ENCODE measurements at regions not wholly inside any gene's neighbourhood (a gene's known extent, or its start where the extent isn't known, plus 50 kb on each side); places are given as distances from the start of the nearest gene placed in this dataset.

GRCh38 chr4:79848329-79848728 is 224.7 kb downstream of the ANTXR2 start:
- ATAC-seq (no peak), DNase-seq (ENCODE audit: low read depth, low spot score) (no peak), FAIRE-seq (no peak)
- in situ Hi-C loops (cut with MboI) (no loop called here), intact Hi-C loops (cut with micrococcal nuclease; ENCODE audit: unreplicated experiment) (no loop called here)
- Histone ChIP-seq H3K4me2 (ENCODE audit: control insufficient read depth, insufficient read depth) (no peak overlapping the region), H3K27ac (ENCODE audit: control insufficient read depth, insufficient read depth) (no peak overlapping the region), H3K27me3 (replicated peaks in 1 of 2; ENCODE audit: control insufficient read depth in 2 of 2, insufficient read depth in 2 of 2, low read length in 1 of 2) (no peaks in the 10 kb centered on the region), H3K4me3 (no peak overlapping the region), H3K4me1 (ENCODE audit: control insufficient read depth, insufficient read depth, low read length) (no peaks in the 10 kb centered on the region), H3K9me3 (replicated peaks; ENCODE audit: control insufficient read depth, insufficient read depth, low read length) (no peaks in the 10 kb centered on the region), H4K20me1 (ENCODE audit: control insufficient read depth, insufficient read depth) (no peaks in the 10 kb centered on the region), H2AFZ (ENCODE audit: control insufficient read depth, low read depth, low read length) (no peak overlapping the region), H3K9ac (ENCODE audit: control insufficient read depth, insufficient read depth, low read length) (no peak overlapping the region), H3K36me3 (ENCODE audit: control insufficient read depth in 2 of 2, insufficient read depth in 2 of 2, low read length in 1 of 2) (no peaks in the 10 kb centered on the region), H3K79me2 (ENCODE audit: control insufficient read depth, insufficient read depth, low read length) (no peaks in the 10 kb centered on the region)
- ChIA-PET SMC1A (ENCODE audit: uncharacterized antibody, unreplicated experiment) (no interaction called here), POLR2A (no interaction called here), CTCF (no interaction called here), RAD21 (ENCODE audit: unreplicated experiment) (no interaction called here)
- no peak for TF ChIP-seq ATF3 (IDR thresholded peaks at IDR 0.05; ENCODE audit: borderline replicate concordance, extremely low read depth, low read depth, low read length)
- no peak for TF ChIP-seq NKRF (conservative IDR thresholded peaks at IDR 0.05)
- TF ChIP-seq EED (IDR thresholded peaks at IDR 0.05; ENCODE audit: low read depth): no peak
- no peak for TF ChIP-seq NFXL1 (IDR thresholded peaks at IDR 0.05; ENCODE audit: borderline replicate concordance)
- no peak for TF ChIP-seq TCF12 (IDR thresholded peaks at IDR 0.05; ENCODE audit: low read depth, low read length)
- no TSS peak for BruUV-seq (replicated peaks)
- WGBS (ENCODE audit: insufficient coverage, insufficient replicate concordance, low lambda C conversion rate, missing lambda C conversion rate): 38% methylated on average over 1 of the region's 1 CpG

GRCh38 chr4:79847411-79847810 is 225.6 kb downstream of the ANTXR2 start:
- Histone ChIP-seq H3K36me3 (ENCODE audit: control insufficient read depth in 2 of 2, insufficient read depth in 2 of 2, low read length in 1 of 2) (no peaks in the 10 kb centered on the region), H3K9me3 (replicated peaks; ENCODE audit: control insufficient read depth, insufficient read depth, low read length) (no peaks in the 10 kb centered on the region), H3K27ac (ENCODE audit: control insufficient read depth, insufficient read depth) (no peak overlapping the region), H3K27me3 (replicated peaks in 1 of 2; ENCODE audit: control insufficient read depth in 2 of 2, insufficient read depth in 2 of 2, low read length in 1 of 2) (no peaks in the 10 kb centered on the region), H2AFZ (ENCODE audit: control insufficient read depth, low read depth, low read length) (no peak overlapping the region), H3K9ac (ENCODE audit: control insufficient read depth, insufficient read depth, low read length) (no peak overlapping the region), H3K4me3 (no peak overlapping the region), H3K4me2 (ENCODE audit: control insufficient read depth, insufficient read depth) (no peak overlapping the region), H3K79me2 (ENCODE audit: control insufficient read depth, insufficient read depth, low read length) (no peaks in the 10 kb centered on the region), H4K20me1 (ENCODE audit: control insufficient read depth, insufficient read depth) (no peaks in the 10 kb centered on the region), H3K4me1 (ENCODE audit: control insufficient read depth, insufficient read depth, low read length) (no peaks in the 10 kb centered on the region)
- in situ Hi-C loops (cut with MboI) (no loop called here), intact Hi-C loops (cut with micrococcal nuclease; ENCODE audit: unreplicated experiment) (no loop called here)
- CTCF ChIA-PET: no interaction called here
- BruUV-seq (replicated peaks): no TSS peak
- RAD21 ChIA-PET (ENCODE audit: unreplicated experiment): no interaction called here
- DNase-seq (ENCODE audit: low read depth, low spot score) (no peak), ATAC-seq (no peak), FAIRE-seq (no peak)
- SMC1A ChIA-PET (ENCODE audit: uncharacterized antibody, unreplicated experiment): no interaction called here
- WGBS (ENCODE audit: insufficient coverage, insufficient replicate concordance, low lambda C conversion rate, missing lambda C conversion rate): 56% methylated on average over 2 of the region's 2 CpGs
- POLR2A ChIA-PET: no interaction called here
- TF ChIP-seq CREM (IDR thresholded peaks at IDR 0.05; ENCODE audit: low read depth) (no peak), HSF1 (IDR thresholded peaks at IDR 0.05; ENCODE audit: low read depth, low read length) (no peak), ZNF274 (IDR thresholded peaks at IDR 0.05; ENCODE audit: insufficient read depth, insufficient read length) (no peak), SP1 (IDR thresholded peaks at IDR 0.05; ENCODE audit: low read depth, low read length) (no peak), USF2 (IDR thresholded peaks at IDR 0.05; ENCODE audit: borderline replicate concordance, low read depth, low read length) (no peak), SIX5 (IDR thresholded peaks at IDR 0.05; ENCODE audit: low read depth, low read length, severe bottlenecking) (no peak), NR2C1 (IDR thresholded peaks at IDR 0.05) (no peak), RUNX3 (IDR thresholded peaks at IDR 0.05; ENCODE audit: low read length) (no peak), WRNIP1 (IDR thresholded peaks at IDR 0.05; ENCODE audit: borderline replicate concordance, low read depth, low read length) (no peak), CBX3 (IDR thresholded peaks at IDR 0.05; ENCODE audit: borderline replicate concordance, low read depth) (no peak), ZNF217 (IDR thresholded peaks at IDR 0.05) (no peak)
